ENCODE measurements at regions not wholly inside any gene's neighbourhood (a gene's known extent, or its start where the extent isn't known, plus 50 kb on each side); places are given as distances from the start of the nearest gene placed in this dataset.

GRCh38 chr4:96166806-96167205 is 326.9 kb downstream of the PDHA2 start (continued):
- TF ChIP-seq ZNF462 (CRISPR knock-in tag; IDR thresholded peaks at IDR 0.05) (no peak), ETS1 (IDR thresholded peaks at IDR 0.05) (no peak), CTCF (conservative IDR thresholded peaks at IDR 0.05; ENCODE audit: low read depth in 2 of 2) (no peak), POLR2AphosphoS5 (IDR thresholded peaks at IDR 0.05; ENCODE audit: low read depth) (no peak)

- DNase-seq (ENCODE audit: low spot score) (peak; percentile 48), ATAC-seq (no peak)
- no peak overlapping the region for H3K27ac ChIP-seq (ENCODE audit: low read depth)
- no peak for TF ChIP-seq EZH2phosphoT487 (IDR thresholded peaks at IDR 0.05; ENCODE audit: unreplicated experiment)
- TF ChIP-seq CTCF (conservative IDR thresholded peaks at IDR 0.05; ENCODE audit: low read depth in 2 of 2), result peak; percentile 58 to 70
- Mint-ChIP-seq H3K4me1 (no peaks in the 10 kb centered on the region), H3K36me3 (ENCODE audit: low read depth) (0 out of 3 replicates have a peak, but pooled peaks cover 2% of the 10 kb centered on the region), H3K27ac (no peak overlapping the region), H3K4me3 (no peak overlapping the region), H3K27me3 (ENCODE audit: insufficient read depth, low read depth, poor library complexity) (no peaks in the 10 kb centered on the region), H3K9me3 (peaks cover 3% of the 10 kb centered on the region; the same call in 1 of the 3 replicates)
- H3K79me2 ChIP-seq (replicated peaks; ENCODE audit: insufficient read depth), result no peaks in the 10 kb centered on the region
- peak overlapping the region; percentile 73 for H2AFZ ChIP-seq
- H3K9me2 ChIP-seq (ENCODE audit: insufficient read depth), result no peaks in the 10 kb centered on the region
- H3K4me2 ChIP-seq, result no peak overlapping the region
- H4K20me1 ChIP-seq (replicated peaks; ENCODE audit: insufficient read depth), result no peaks in the 10 kb centered on the region
- H3K4me3 ChIP-seq, result no peak overlapping the region
- no peaks in the 10 kb centered on the region for H3K4me1 ChIP-seq (ENCODE audit: insufficient read depth)
- H3K27me3 ChIP-seq (ENCODE audit: insufficient read depth), result no peaks in the 10 kb centered on the region
- H3K36me3 ChIP-seq (ENCODE audit: insufficient read depth), result no peaks in the 10 kb centered on the region
- no peaks in the 10 kb centered on the region for H3F3A ChIP-seq (replicated peaks; ENCODE audit: low read depth)
Observed at GRCh38 chr4:96170198-96170597, 330.3 kb downstream of the PDHA2 start.

Data from GM23338 (cell line).